NCI-H187 treated with DMSO at 0.1 percent for 48 hours (cell line): ENCODE measurements at regions not wholly inside any gene's neighbourhood (a gene's known extent, or its start where the extent isn't known, plus 50 kb on each side); places are given as distances from the start of the nearest gene placed in this dataset.

ENCODE experiments used
- DNase-seq: peaks from one replicate; lab custom pipeline; 2025; lab: John Stamatoyannopoulos, UW

GRCh38 chr18:27473318-27473717 lies 288.2 kb upstream of the CHST9 start:
- DNase-seq: no peak

DNA sequence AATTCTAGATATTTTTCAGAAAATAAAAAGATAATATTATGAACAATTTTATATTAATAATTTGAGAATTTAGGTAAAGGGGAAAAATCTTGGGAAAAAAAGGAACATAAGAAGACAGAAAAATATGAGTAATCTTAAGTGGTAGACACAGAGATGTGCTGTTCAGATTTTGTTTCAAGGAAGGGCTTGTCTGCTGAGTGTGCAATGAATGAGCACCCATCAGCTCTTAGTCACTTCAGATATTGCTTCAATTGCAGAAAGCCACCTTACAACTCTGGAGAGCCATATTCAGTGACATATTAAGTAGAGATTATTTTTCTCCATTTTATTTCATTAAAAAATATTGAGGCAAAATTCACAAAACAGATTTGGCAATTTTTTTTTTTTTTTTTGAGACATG lies 282.0 kb upstream of the CHST9 start:
- no peak for DNase-seq

DNA sequence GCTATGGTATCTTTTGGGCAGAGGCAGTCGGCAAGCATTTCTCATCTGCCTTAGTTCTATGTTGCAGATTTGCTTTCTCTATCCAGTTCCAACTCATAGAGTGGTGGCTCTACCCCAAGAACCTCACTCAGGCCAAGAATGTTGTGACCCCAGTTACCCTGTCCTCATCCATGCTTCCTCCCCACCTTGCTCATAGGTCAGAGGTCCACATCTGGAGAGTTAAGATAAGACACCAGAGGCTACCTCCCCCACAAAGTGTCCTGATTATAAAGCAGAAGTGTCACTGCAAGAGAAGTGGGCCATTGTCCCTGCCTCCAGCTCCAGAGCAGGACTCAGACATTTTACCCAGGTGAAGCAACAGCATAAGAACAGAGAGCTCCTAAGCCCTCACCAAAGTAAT lies 276.8 kb upstream of the CHST9 start:
- DNase-seq: no peak

DNA sequence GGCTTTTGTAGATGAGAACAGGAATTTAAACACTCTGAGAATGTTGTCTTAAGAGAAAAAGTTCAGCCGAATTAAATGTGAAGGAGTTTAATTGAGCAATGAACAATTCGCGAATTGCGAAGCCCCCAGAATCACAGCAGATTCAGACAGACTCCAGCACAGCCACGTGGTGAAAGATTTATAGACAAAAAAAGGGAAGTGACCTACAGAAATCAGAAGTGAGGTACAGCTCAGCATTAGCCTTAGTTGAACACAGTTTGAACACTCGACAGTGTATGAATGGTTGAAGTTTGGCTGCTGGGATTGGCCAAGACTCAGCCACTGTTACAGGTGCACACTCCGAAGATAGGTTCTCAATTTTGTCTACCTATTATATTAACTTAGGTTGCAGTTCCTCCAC lies 264.0 kb upstream of the CHST9 start:
- DNase-seq: no peak

GRCh38 chr18:27447930-27448329 lies 262.8 kb upstream of the CHST9 start:
- DNase-seq: no peak

- no peak for DNase-seq
These were observed 262.4 kb upstream of the CHST9 start for GRCh38 chr18:27447451-27447881.

- no peak for DNase-seq
These were observed 245.5 kb upstream of the CHST9 start for GRCh38 chr18:27430595-27430994.

DNA sequence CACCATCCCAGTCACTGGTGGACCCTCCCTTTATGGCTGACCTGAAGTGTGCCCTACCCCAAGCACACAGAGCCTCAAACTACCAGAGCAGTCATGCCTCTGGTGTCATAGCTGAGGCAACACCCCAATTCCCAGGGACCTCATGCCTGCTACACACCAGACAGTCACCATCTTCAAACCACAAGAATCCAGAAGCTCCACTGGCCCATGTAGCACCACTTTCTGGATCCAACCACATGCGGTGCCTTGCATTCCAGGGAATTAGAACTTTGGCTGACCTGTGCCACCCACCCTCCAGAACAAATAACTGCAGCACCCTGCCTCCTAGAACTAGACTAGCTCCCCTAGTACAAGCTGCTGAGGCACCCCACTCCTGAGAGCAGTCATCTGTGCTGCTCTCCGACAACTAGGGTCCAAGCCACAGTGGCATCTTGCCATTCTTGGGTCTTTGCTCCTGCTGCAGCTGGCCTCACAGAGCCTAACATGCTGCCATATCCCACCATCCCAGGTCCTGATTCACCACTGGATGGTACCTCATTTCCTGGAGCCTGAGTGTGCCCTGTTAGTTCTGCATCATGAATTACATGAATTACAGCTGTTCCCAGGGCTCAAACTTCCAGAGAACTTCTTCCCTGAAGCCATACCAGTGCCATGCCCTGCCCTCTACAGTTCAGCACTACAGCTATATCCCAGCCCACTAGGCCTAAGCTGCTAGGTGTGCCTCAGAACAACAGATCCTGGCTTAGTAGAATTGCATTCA lies 243.8 kb upstream of the CHST9 start:
- no peak for DNase-seq

DNA sequence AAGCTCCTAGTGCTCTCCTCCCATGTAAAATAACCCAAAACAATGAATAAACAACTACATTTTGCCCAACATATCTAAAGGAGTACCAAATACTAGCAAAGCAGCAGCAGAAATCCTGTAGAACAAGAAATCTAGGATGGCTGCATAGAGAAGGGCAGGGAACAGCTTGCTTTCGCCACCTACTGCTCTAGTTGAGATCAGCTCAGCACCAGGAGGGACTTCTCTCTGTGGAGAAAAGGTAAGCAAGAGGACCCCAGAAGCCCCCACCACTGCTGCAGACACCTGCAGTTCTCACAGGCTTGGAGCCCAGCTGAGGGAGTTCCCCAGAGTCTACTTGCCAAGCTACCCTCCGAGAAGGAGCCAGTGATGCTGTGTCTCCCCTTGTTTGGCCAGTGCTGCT lies 243.0 kb upstream of the CHST9 start:
- DNase-seq: no peak

- no peak for DNase-seq
These were observed 238.5 kb upstream of the CHST9 start for GRCh38 chr18:27423581-27423980.

GRCh38 chr18:27419646-27420045 lies 234.5 kb upstream of the CHST9 start:
- DNase-seq: no peak

DNA sequence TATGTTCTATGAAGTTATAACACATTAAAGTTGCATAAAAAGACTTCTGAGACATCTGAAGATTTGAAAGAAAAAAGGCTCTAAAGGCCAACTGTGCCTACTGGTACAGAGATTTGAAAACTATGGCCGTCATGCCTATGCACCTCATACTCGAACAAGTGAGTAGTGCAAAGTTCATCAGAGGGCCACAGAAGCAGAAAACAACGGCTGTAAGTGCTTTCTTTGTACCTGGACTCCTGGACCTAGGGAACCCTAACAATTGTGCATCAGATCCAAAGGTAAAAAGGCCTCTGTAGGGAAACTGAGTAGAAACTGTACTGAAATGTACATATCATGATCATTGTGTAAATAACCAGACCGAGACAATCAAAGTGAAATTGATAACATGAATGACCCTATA lies 230.4 kb upstream of the CHST9 start:
- no peak for DNase-seq

GRCh38 chr18:27414682-27415081 lies 229.6 kb upstream of the CHST9 start:
- DNase-seq: no peak

- no peak for DNase-seq
These were observed 228.6 kb upstream of the CHST9 start for GRCh38 chr18:27413495-27414401.

GRCh38 chr18:27412556-27412955 lies 227.4 kb upstream of the CHST9 start:
- no peak for DNase-seq

DNA sequence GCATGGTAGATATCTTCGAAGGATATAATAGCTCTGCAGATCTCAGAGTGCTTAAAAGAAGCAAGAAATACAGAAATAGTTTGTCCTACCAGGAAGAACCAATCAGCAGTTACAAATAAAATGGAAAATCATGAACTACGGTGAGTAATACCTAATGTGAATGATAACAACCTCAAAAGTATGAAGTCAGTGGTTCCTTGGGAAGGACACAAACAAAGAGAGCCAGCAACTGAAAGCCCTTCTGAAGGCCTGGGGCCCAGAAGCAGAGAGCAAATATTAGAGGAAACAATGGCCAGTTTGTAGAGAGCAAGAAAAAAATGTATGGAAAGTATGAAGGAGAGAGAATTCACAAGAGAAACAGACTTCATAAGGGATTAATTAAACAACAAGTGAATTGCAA lies 226.8 kb upstream of the CHST9 start:
- DNase-seq: no peak

DNA sequence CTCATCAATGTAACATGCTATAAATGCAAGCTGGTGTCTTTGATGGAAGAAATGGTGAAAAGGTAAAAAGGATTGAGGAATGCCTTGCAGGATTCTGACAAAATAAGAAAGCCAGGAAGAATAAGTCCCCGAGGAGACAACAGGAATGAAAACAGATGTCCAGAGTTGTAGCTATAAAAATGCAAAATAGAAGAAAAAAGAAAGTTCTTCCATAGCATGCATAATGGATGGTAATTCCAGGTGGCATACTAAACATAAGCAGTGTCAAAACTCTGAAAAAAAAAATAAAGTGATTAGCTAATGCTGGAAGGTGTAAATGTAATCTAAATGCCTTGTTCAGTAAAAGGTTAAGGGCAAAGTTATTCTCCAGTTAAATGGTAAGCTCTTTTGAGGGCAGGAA lies 225.9 kb upstream of the CHST9 start:
- DNase-seq: no peak

- no peak for DNase-seq
These were observed 219.7 kb upstream of the CHST9 start for GRCh38 chr18:27404855-27405254.

- no peak for DNase-seq
These were observed 214.9 kb upstream of the CHST9 start for GRCh38 chr18:27400001-27400400.

- DNase-seq: no peak
These were observed 210.6 kb upstream of the CHST9 start for GRCh38 chr18:27395752-27396151.

DNA sequence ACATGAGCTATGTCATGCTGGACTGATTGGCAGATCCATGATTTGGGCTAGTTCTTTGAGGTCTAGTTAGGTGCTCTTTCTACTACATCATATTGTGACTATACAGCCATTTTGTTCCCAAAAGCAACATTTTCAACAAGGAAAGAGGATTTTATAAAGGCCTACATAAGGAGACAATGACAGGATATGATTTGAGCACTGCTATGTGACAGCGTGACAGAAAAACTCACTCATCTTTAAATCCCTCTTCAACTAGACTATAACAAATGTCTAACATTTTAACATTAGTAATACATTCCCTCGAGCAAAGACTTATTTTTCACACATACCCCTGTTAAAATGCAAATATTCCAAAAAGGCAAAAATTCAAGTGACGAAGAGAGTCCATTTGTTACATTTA lies 209.6 kb upstream of the CHST9 start:
- DNase-seq: no peak

DNA sequence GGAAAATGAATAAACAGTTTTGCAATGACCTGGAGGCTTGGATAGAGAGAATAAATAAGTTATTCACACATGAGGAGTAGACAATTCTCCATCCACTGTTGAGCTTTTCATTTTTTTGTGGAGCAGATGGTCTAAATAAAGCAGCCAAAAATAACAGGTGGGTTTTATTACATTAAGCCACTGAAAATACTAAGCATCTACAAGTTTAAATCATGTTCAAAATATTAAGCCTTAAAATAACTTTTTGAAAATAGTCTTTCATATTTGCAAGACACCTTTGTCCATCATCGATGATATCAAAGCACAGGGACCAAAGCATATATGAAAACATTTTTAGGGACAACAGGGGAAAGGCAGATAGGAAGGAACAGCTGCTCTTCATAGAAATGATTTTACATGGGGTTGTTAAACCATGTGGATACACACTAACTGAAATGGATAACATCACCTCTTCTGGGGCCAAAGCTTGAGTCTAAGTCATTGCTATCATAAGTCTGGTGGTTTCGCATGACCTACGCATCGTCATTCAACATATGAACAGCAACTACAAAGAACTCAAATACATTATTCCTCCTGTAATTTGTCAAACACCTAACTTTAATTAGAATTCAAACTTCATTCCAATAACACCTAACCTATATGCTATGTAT lies 197.6 kb upstream of the CHST9 start:
- DNase-seq: no peak
